ENCODE measurements at regions not wholly inside any gene's neighbourhood (a gene's known extent, or its start where the extent isn't known, plus 50 kb on each side); places are given as distances from the start of the nearest gene placed in this dataset.

GRCh38 chr6:119459207-119459974 is 109.8 kb upstream of the MAN1A1 start:
- CTCF ChIA-PET = no interaction called here
- POLR2A ChIA-PET (ENCODE audit: low non-redundant PET) = no interaction called here
- no peak for DNase-seq (ENCODE audit: low spot score)
- no peak for TF ChIP-seq CTCF (conservative IDR thresholded peaks at IDR 0.05; ENCODE audit: low read depth)
- no peak overlapping the region for H3K27ac ChIP-seq

GRCh38 chr6:119454714-119455113 is 105.2 kb upstream of the MAN1A1 start:
- CTCF ChIA-PET = no interaction called here
- no peak overlapping the region for H3K27ac ChIP-seq
- DNase-seq (ENCODE audit: low spot score) = no peak
- POLR2A ChIA-PET (ENCODE audit: low non-redundant PET) = no interaction called here
- TF ChIP-seq CTCF (conservative IDR thresholded peaks at IDR 0.05; ENCODE audit: low read depth) = no peak

- POLR2A ChIA-PET (ENCODE audit: low non-redundant PET) = no interaction called here
- no peak for TF ChIP-seq CTCF (conservative IDR thresholded peaks at IDR 0.05; ENCODE audit: low read depth)
- CTCF ChIA-PET = no interaction called here
- H3K27ac ChIP-seq = no peak overlapping the region
- no peak for DNase-seq (ENCODE audit: low spot score)
Measured at GRCh38 chr6:119453242-119454200, 104.0 kb upstream of the MAN1A1 start.

DNA sequence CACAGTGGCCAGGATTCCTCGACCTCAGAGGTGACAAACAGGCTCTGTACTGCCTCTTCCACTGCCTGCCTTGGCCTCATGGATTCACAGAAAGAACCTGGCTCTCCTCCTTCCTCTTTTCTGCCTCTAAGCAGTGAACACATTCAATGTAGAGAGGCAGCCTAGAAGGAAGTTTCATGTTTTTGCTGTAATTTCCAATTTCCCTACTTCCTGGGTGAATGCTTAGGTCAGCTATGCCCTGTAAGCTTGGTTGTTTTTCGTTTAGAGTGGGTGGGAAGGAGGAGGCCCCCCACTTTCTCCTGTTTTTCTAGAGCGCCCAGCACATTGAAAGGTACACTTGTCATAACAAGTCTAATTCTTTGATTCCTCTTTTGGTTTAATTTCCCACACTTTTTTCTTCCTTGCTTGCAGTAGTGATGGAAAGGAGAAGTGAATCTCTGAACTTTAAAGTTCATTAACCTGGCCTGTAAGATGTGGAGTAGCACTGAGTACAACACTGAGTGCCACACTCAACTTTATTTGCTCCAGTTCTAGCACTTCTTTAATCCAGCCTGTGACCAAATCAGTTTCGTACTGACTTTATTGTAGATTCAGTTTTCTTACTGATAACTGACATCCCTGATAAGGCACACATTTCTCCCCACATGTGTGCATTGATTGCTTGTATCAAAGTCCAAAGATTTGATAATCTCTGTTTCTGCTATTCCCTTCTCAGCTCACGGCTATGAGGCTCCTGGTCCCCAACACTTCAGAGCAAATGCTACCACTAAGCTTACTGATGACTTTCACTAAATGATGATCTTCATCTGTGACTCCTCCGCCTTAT is 100.0 kb upstream of the MAN1A1 start:
- TF ChIP-seq CTCF (conservative IDR thresholded peaks at IDR 0.05; ENCODE audit: low read depth) = no peak
- no peak for DNase-seq (ENCODE audit: low spot score)
- CTCF ChIA-PET = no interaction called here
- no peak overlapping the region for H3K27ac ChIP-seq
- POLR2A ChIA-PET (ENCODE audit: low non-redundant PET) = no interaction called here

DNA sequence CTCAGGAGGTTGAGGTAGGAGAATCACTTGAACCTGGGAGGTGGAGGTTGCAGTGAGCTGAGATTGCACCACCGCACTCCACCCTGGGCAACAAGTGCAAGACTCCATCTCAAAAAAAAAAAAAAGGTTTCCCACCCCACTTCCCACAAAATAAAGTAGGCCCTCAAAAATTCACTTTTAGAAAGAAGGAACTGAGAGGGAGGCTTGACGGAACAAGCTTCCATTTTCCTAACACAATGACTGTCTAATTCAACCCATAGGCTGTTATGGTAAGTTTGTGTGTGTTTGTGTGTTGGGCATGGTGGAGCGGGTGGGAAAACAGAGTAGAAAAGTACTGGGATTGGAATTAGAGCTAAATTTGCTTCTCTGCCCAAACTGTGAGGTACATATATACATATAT is 98.4 kb upstream of the MAN1A1 start:
- ChIA-PET CTCF (interaction anchor here (0.6 kb wide), 1 partner anchor 226 kb away, joined by 6 read pairs; no protein-coding TSS in a partner anchor), POLR2A (ENCODE audit: low non-redundant PET) (no interaction called here)
- DNase-seq (ENCODE audit: low spot score) = no peak
- TF ChIP-seq CTCF (conservative IDR thresholded peaks at IDR 0.05; ENCODE audit: low read depth) = no peak
- no peak overlapping the region for H3K27ac ChIP-seq

DNA sequence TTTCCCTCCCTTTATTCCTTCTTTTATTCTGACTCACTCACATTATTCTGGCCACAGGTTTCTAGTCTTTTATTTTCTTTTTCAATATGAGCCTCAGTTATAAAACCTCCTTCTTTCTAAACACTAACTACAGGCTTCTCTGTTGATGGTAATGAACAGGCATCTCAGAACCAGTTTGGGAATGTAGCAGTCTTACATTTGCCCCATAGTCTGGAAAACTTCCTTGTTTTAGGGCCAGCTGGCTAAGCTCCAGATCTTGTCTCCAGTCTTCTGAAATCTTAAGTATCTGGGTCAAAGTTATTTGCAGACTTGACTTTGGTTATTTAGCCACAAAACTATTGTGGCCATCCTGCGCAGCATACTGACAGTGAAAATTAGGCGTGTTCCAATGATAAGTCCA is 97.0 kb upstream of the MAN1A1 start:
- no peak overlapping the region for H3K27ac ChIP-seq
- CTCF ChIA-PET = no interaction called here
- DNase-seq (ENCODE audit: low spot score) = no peak
- TF ChIP-seq CTCF (conservative IDR thresholded peaks at IDR 0.05; ENCODE audit: low read depth) = no peak
- POLR2A ChIA-PET (ENCODE audit: low non-redundant PET) = no interaction called here
